Hepatocyte (in vitro differentiated cells): ENCODE measurements at regions not wholly inside any gene's neighbourhood (a gene's known extent, or its start where the extent isn't known, plus 50 kb on each side); places are given as distances from the start of the nearest gene placed in this dataset.

Source experiments
- DNase-seq: peaks from one replicate; pipeline ENCODE4 v3.0.0-alpha.2; 2016; ENCODE audit warnings: low spot score
- H2AFZ ChIP-seq: fragments of 200-600 bp; sonication (generic); 2 replicates; pipeline ENCODE4 v1.6.0; 2016; ENCODE audit warnings: antibody characterized with exemption, mild to moderate bottlenecking
- H3K27ac ChIP-seq: fragments of 200-600 bp; sonication (generic); 2 replicates; pipeline ENCODE4 v1.5.1; 2016; ENCODE audit warnings: mild to moderate bottlenecking
- H3K27me3 ChIP-seq: fragments of 200-600 bp; sonication (generic); 2 replicates; pipeline ENCODE4 v1.6.1; 2016
- H3K36me3 ChIP-seq: fragments of 200-600 bp; sonication (generic); replicated peaks from 2 replicates; pipeline ENCODE4 v1.5.1; 2016; ENCODE audit warnings: low read depth; ENCODE audit not compliant: insufficient read depth
- H3K4me1 ChIP-seq: fragments of 200-600 bp; sonication (generic); 2 replicates; pipeline ENCODE4 v1.5.1; 2016; ENCODE audit warnings: mild to moderate bottlenecking, moderate library complexity; ENCODE audit not compliant: insufficient read depth
- H3K4me2 ChIP-seq: fragments of 200-600 bp; sonication (generic); 2 replicates; pipeline ENCODE4 v1.6.0; 2016
- H3K4me3 ChIP-seq: fragments of 200-600 bp; sonication (generic); 2 replicates; pipeline ENCODE4 v1.5.1; 2016; ENCODE audit warnings: mild to moderate bottlenecking
- H3K79me2 ChIP-seq: fragments of 200-600 bp; sonication (generic); 2 replicates; pipeline ENCODE4 v1.6.0; 2017; ENCODE audit warnings: mild to moderate bottlenecking
- H3K9me2 ChIP-seq: fragments of 200-600 bp; sonication (generic); replicated peaks from 2 replicates; pipeline ENCODE4 v1.6.0; 2017; ENCODE audit warnings: mild to moderate bottlenecking; ENCODE audit not compliant: insufficient read depth
- H3K9me3 ChIP-seq: fragments of 200-600 bp; sonication (generic); 2 replicates; pipeline ENCODE4 v1.5.1; 2016; ENCODE audit warnings: low read depth, mild to moderate bottlenecking
- H4K20me1 ChIP-seq: fragments of 200-600 bp; sonication (generic); 2 replicates; pipeline ENCODE4 v1.6.0; 2016; ENCODE audit warnings: mild to moderate bottlenecking; ENCODE audit not compliant: insufficient read depth, poor library complexity, severe bottlenecking
- CTCF ChIP-seq: fragments of 200-600 bp; sonication (generic); IDR thresholded peaks from 2 replicates; pipeline ENCODE4 v1.5.1; 2016; ENCODE audit warnings: antibody characterized with exemption, mild to moderate bottlenecking; ENCODE audit not compliant: poor library complexity
- EZH2 ChIP-seq: fragments of 200-600 bp; sonication (generic); IDR thresholded peaks from 2 replicates; pipeline ENCODE4 v1.6.1; 2016; ENCODE audit warnings: antibody characterized with exemption, mild to moderate bottlenecking, borderline replicate concordance
- EZH2phosphoT487 ChIP-seq: fragments of 200-600 bp; sonication (generic); IDR thresholded peaks from one replicate; pipeline ENCODE4 v1.6.1; 2018; ENCODE audit warnings: antibody characterized with exemption, mild to moderate bottlenecking, low read depth, moderate library complexity; ENCODE audit not compliant: unreplicated experiment, severe bottlenecking
- WGBS: methylation state at CpG from one replicate; pipeline ENCODE4 v1.1.6; 2016; ENCODE audit warnings: low lambda C conversion rate; ENCODE audit errors: missing lambda C conversion rate; 5-methylcytosine and 5-hydroxymethylcytosine counted together

GRCh38 chr12:90585640-90586304, 369.2 kb downstream of the CCER1 start:
- 77% methylated on average over 3 of the region's 3 CpGs for WGBS
- no peak overlapping the region for H3K4me2 ChIP-seq
- H3K4me3 ChIP-seq: no peak overlapping the region
- no peak overlapping the region for H2AFZ ChIP-seq
- no peak for DNase-seq
- H3K4me1 ChIP-seq: no peaks in the 10 kb centered on the region
- no peaks in the 10 kb centered on the region for H3K9me3 ChIP-seq
- H3K27me3 ChIP-seq: no peaks in the 10 kb centered on the region
- no peaks in the 10 kb centered on the region for H3K36me3 ChIP-seq
- TF ChIP-seq EZH2phosphoT487 (no peak), EZH2 (no peak), CTCF (no peak)
- no peak overlapping the region for H3K27ac ChIP-seq
- H4K20me1 ChIP-seq: no peaks in the 10 kb centered on the region
- H3K79me2 ChIP-seq: no peaks in the 10 kb centered on the region
- no peaks in the 10 kb centered on the region for H3K9me2 ChIP-seq

GRCh38 chr12:90576707-90577106, 378.3 kb downstream of the CCER1 start:
- no peaks in the 10 kb centered on the region for H3K4me1 ChIP-seq
- no peaks in the 10 kb centered on the region for H3K9me3 ChIP-seq
- H3K4me2 ChIP-seq: no peak overlapping the region
- H3K4me3 ChIP-seq: no peak overlapping the region
- no peak for DNase-seq
- H3K79me2 ChIP-seq: no peaks in the 10 kb centered on the region
- no peaks in the 10 kb centered on the region for H3K36me3 ChIP-seq
- H4K20me1 ChIP-seq: no peaks in the 10 kb centered on the region
- no peak overlapping the region for H2AFZ ChIP-seq
- TF ChIP-seq EZH2phosphoT487 (no peak), EZH2 (no peak), CTCF (no peak)
- no peak overlapping the region for H3K27ac ChIP-seq
- H3K9me2 ChIP-seq: no peaks in the 10 kb centered on the region
- no peaks in the 10 kb centered on the region for H3K27me3 ChIP-seq

- TF ChIP-seq EZH2 (no peak), EZH2phosphoT487 (no peak), CTCF (no peak)
- WGBS: 80% methylated on average over 2 of the region's 2 CpGs
- Histone ChIP-seq H4K20me1 (no peaks in the 10 kb centered on the region), H3K27ac (no peak overlapping the region), H3K4me3 (no peak overlapping the region), H3K4me1 (no peaks in the 10 kb centered on the region), H3K79me2 (no peaks in the 10 kb centered on the region), H3K27me3 (no peaks in the 10 kb centered on the region), H3K36me3 (no peaks in the 10 kb centered on the region), H3K4me2 (no peak overlapping the region), H3K9me2 (no peaks in the 10 kb centered on the region), H2AFZ (no peak overlapping the region), H3K9me3 (no peaks in the 10 kb centered on the region)
- no peak for DNase-seq
These were observed 379.0 kb downstream of the CCER1 start for GRCh38 chr12:90575995-90576394.
